22Rv1 (cell line): ENCODE measurements at regions not wholly inside any gene's neighbourhood (a gene's known extent, or its start where the extent isn't known, plus 50 kb on each side); places are given as distances from the start of the nearest gene placed in this dataset.

Source experiments
- H3K27ac ChIP-seq: fragments of 450-650 bp; 2 replicates; pipeline ENCODE4 v1.5.1; 2017
- CTCF ChIP-seq: fragments of 450-650 bp; IDR thresholded peaks from 2 replicates; pipeline ENCODE4 v1.5.1; 2017; ENCODE audit warnings: mild to moderate bottlenecking
- ZFX ChIP-seq: fragments of 450-650 bp; IDR thresholded peaks from 2 replicates; pipeline ENCODE4 v1.6.1; 2017; ENCODE audit warnings: antibody characterized with exemption, borderline replicate concordance

- no peak overlapping the region for H3K27ac ChIP-seq
- TF ChIP-seq CTCF, result no peak
- TF ChIP-seq ZFX, result no peak
These were observed 770.4 kb downstream of the ETS1 start for GRCh38 chr11:127816962-127817361.

- H3K27ac ChIP-seq, result no peak overlapping the region
- TF ChIP-seq ZFX, result no peak
- no peak for TF ChIP-seq CTCF
These were observed 772.0 kb downstream of the ETS1 start for GRCh38 chr11:127815331-127815730.

- H3K27ac ChIP-seq, result no peak overlapping the region
- no peak for TF ChIP-seq ZFX
- no peak for TF ChIP-seq CTCF
These were observed 780.9 kb downstream of the ETS1 start for GRCh38 chr11:127806501-127806900.

- TF ChIP-seq CTCF (no peak), ZFX (no peak)
- H3K27ac ChIP-seq, result no peak overlapping the region
These were observed 781.6 kb downstream of the ETS1 start for GRCh38 chr11:127805771-127806170.

DNA sequence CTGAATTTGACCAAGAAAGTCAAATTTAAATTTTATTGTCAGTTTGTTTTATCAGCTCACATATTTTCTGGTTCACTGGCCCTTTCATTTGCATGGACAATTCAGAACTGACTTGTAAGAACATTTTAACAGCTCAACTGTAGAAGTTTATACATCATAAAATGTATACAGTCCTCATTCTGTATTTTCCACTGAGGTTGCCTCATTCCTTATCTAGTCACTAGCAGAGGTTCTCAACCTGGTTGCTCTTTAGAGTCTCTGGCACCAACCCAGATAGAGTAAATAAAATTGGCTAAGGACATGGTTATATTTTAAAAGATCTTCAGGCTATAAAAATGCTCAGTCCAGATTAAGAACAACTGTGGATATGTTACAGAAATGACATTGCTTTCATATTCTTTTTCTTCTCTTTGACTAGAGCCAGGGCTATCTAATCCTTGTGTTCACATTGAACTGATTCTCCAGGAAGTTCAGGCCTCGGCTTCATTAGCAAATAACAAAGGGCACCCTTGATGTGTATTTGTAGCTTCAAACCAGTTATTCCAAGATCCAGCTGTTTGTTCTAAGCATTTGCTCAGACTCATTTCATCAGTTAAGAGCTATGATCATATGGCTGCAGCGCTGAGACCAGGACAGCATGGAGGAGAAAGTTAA is 782.5 kb downstream of the ETS1 start:
- H3K27ac ChIP-seq, result no peak overlapping the region
- no peak for TF ChIP-seq ZFX
- no peak for TF ChIP-seq CTCF

- TF ChIP-seq CTCF, result no peak
- no peak overlapping the region for H3K27ac ChIP-seq
These were observed 783.6 kb downstream of the ETS1 start for GRCh38 chr11:127803755-127804154.

GRCh38 chr11:127800989-127801688 is 786.2 kb downstream of the ETS1 start:
- TF ChIP-seq ZFX, result no peak
- TF ChIP-seq CTCF, result no peak
- no peak overlapping the region for H3K27ac ChIP-seq
